ENCODE measurements at regions not wholly inside any gene's neighbourhood (a gene's known extent, or its start where the extent isn't known, plus 50 kb on each side); places are given as distances from the start of the nearest gene placed in this dataset.

DNA sequence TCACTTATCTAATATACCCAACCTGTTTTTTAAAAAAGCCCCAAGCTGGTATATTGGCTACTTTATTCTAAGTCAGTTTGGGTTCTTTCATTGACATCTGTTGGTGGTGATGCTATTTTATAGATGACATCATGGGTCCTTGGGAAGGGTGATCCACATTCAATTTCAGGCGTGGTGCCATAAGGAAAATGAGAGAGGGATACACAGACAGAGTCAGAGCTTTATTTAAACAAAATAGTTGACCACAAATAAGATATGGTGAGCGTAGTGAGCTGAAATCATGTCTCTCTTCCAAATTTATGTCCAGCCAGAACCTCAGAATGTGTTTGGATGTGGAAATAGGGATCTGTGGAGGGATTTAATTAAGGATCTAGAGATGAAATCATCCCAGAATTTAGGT lies 302.4 kb downstream of the MAT2B start:
- no peak for TF ChIP-seq EZH2 (IDR thresholded peaks at IDR 0.05; ENCODE audit: borderline replicate concordance, insufficient read depth, low read depth, low read length, poor library complexity, severe bottlenecking)
- TF ChIP-seq, protein P1, sequence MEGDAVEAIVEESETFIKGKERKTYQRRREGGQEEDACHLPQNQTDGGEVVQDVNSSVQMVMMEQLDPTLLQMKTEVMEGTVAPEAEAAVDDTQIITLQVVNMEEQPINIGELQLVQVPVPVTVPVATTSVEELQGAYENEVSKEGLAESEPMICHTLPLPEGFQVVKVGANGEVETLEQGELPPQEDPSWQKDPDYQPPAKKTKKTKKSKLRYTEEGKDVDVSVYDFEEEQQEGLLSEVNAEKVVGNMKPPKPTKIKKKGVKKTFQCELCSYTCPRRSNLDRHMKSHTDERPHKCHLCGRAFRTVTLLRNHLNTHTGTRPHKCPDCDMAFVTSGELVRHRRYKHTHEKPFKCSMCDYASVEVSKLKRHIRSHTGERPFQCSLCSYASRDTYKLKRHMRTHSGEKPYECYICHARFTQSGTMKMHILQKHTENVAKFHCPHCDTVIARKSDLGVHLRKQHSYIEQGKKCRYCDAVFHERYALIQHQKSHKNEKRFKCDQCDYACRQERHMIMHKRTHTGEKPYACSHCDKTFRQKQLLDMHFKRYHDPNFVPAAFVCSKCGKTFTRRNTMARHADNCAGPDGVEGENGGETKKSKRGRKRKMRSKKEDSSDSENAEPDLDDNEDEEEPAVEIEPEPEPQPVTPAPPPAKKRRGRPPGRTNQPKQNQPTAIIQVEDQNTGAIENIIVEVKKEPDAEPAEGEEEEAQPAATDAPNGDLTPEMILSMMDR (IDR thresholded peaks at IDR 0.05), result no peak
- Histone ChIP-seq H3K4me2 (replicated peaks; ENCODE audit: low read depth, low read length, poor library complexity, severe bottlenecking) (no peak overlapping the region), H2AFZ (ENCODE audit: insufficient read depth, low read depth, low read length, poor library complexity, severe bottlenecking) (no peak overlapping the region), H3K9ac (ENCODE audit: low read length) (no peak overlapping the region), H3K27ac (ENCODE audit: low read length in 2 of 2) (no peak overlapping the region), H3K27me3 (replicated peaks in 1 of 4; ENCODE audit: control extremely low read depth in 1 of 4, control insufficient read depth in 3 of 4, insufficient read depth in 4 of 4, low read length in 3 of 4) (no peaks in the 10 kb centered on the region), H3K36me3 (replicated peaks in 1 of 2; ENCODE audit: control extremely low read depth in 1 of 2, control insufficient read depth in 1 of 2, extremely low read depth in 1 of 2, insufficient read depth in 2 of 2, low read length in 1 of 2) (peaks cover 0 to 1% of the 10 kb centered on the region in 2 experiments), H3K79me2 (ENCODE audit: control insufficient read depth, insufficient read depth, low read length) (no peaks in the 10 kb centered on the region), H3K9me3 (ENCODE audit: control extremely low read depth in 1 of 3, control insufficient read depth in 2 of 3, insufficient read depth in 1 of 3, low read length in 2 of 3) (no peaks in the 10 kb centered on the region), H3K4me3 (ENCODE audit: control extremely low read depth in 1 of 5, extremely low read depth in 1 of 5, insufficient read depth in 1 of 5, low read depth in 2 of 5, low read length in 4 of 5) (no peak overlapping the region), H4K20me1 (ENCODE audit: control insufficient read depth, insufficient read depth, low read length, poor library complexity, severe bottlenecking) (no peaks in the 10 kb centered on the region), H3K4me1 (ENCODE audit: control insufficient read depth in 2 of 2, insufficient read depth in 2 of 2, low read length in 2 of 2) (peaks cover 0 to 5% of the 10 kb centered on the region in 2 donors)
- Mint-ChIP-seq H3K4me1 (peaks cover 14% of the 10 kb centered on the region), H3K27me3 (peaks cover 8% of the 10 kb centered on the region), H3K9me3 (ENCODE audit: insufficient read depth) (no peaks in the 10 kb centered on the region), H3K4me3 (no peak overlapping the region), H3K27ac (no peak overlapping the region)
- intact Hi-C loops (cut with micrococcal nuclease), result loop anchor here (5.0 kb wide), 1 partner anchor 695 kb away; no protein-coding TSS in a partner anchor
- ChIA-PET CTCF (interaction anchor here (1.7 kb wide), 1 partner anchor 696 kb away, joined by 7 read pairs; no protein-coding TSS in a partner anchor), POLR2A (no interaction called here)
- DNase-seq (no peak), ATAC-seq (ENCODE audit: low read depth) (no peak)
- WGBS (ENCODE audit: insufficient coverage), result no CpG with 5 or more reads among the region's 2 CpGs

DNA sequence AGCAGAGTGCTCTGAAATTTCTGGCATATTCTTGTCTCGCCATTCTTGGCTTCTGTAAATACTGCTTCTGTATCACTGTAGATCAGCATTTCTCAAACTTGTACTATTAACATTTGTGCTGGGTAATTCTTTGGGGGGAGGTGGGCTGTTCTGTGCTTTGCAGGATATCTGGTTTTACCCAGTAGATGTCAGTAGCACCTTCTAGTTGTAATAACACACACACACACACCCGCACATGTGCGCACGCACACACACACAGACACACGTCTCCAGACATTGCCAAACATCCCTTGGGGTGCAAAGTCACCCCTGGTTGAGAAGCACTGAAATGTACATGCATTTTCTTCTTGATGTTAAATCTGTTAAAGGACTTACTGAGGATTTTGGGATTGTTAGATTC lies 304.1 kb downstream of the MAT2B start:
- TF ChIP-seq EZH2 (IDR thresholded peaks at IDR 0.05; ENCODE audit: borderline replicate concordance, insufficient read depth, low read depth, low read length, poor library complexity, severe bottlenecking), result no peak
- TF ChIP-seq, protein P1 (IDR thresholded peaks at IDR 0.05), result no peak
- no peaks in the 10 kb centered on the region for H3K27me3 ChIP-seq (replicated peaks in 1 of 4; ENCODE audit: control extremely low read depth in 1 of 4, control insufficient read depth in 3 of 4, insufficient read depth in 4 of 4, low read length in 3 of 4)
- no peaks in the 10 kb centered on the region for H3K9me3 Mint-ChIP-seq (ENCODE audit: insufficient read depth)
- intact Hi-C loops (cut with micrococcal nuclease), result loop anchor here (1.0 to 5.0 kb wide), 2 partner anchors 204 to 693 kb away; no protein-coding TSS in a partner anchor
- no peak overlapping the region for H2AFZ ChIP-seq (ENCODE audit: insufficient read depth, low read depth, low read length, poor library complexity, severe bottlenecking)
- H3K9me3 ChIP-seq (ENCODE audit: control extremely low read depth in 1 of 3, control insufficient read depth in 2 of 3, insufficient read depth in 1 of 3, low read length in 2 of 3), result no peaks in the 10 kb centered on the region
- H3K27ac Mint-ChIP-seq, result no peak overlapping the region
- peaks cover 21% of the 10 kb centered on the region for H3K4me1 Mint-ChIP-seq
- peak; percentile 27 for DNase-seq
- no peak overlapping the region for H3K9ac ChIP-seq (ENCODE audit: low read length)
- H3K4me1 ChIP-seq (ENCODE audit: control insufficient read depth in 2 of 2, insufficient read depth in 2 of 2, low read length in 2 of 2), result peaks cover 0 to 5% of the 10 kb centered on the region in 2 donors
- no peak overlapping the region for H3K4me3 Mint-ChIP-seq
- WGBS (ENCODE audit: insufficient coverage), result 100% methylated on average over 1 of the region's 5 CpGs
- ChIA-PET POLR2A (interaction anchor here (0.6 kb wide), 1 partner anchor 106 kb away, joined by 3 read pairs; no protein-coding TSS in a partner anchor), CTCF (interaction anchor here (0.8 to 1.4 kb wide), 3 partner anchors 203 to 694 kb away, joined by 3 to 5 read pairs (median 4); no protein-coding TSS in a partner anchor)
- ATAC-seq (ENCODE audit: low read depth), result peak; percentile 33
- no peaks in the 10 kb centered on the region for H4K20me1 ChIP-seq (ENCODE audit: control insufficient read depth, insufficient read depth, low read length, poor library complexity, severe bottlenecking)
- peaks cover 5% of the 10 kb centered on the region for H3K27me3 Mint-ChIP-seq
- no peak overlapping the region for H3K27ac ChIP-seq (ENCODE audit: low read length in 2 of 2)
- H3K36me3 ChIP-seq (replicated peaks in 1 of 2; ENCODE audit: control extremely low read depth in 1 of 2, control insufficient read depth in 1 of 2, extremely low read depth in 1 of 2, insufficient read depth in 2 of 2, low read length in 1 of 2), result peaks cover 0 to 1% of the 10 kb centered on the region in 2 experiments
- H3K79me2 ChIP-seq (ENCODE audit: control insufficient read depth, insufficient read depth, low read length), result no peaks in the 10 kb centered on the region
- no peak overlapping the region for H3K4me2 ChIP-seq (replicated peaks; ENCODE audit: low read depth, low read length, poor library complexity, severe bottlenecking)
- no peak overlapping the region for H3K4me3 ChIP-seq (ENCODE audit: control extremely low read depth in 1 of 5, extremely low read depth in 1 of 5, insufficient read depth in 1 of 5, low read depth in 2 of 5, low read length in 4 of 5)
